Effector memory CD8-positive, alpha-beta T cell (primary cell): ENCODE measurements at regions not wholly inside any gene's neighbourhood (a gene's known extent, or its start where the extent isn't known, plus 50 kb on each side); places are given as distances from the start of the nearest gene placed in this dataset.
"Not testable (repeated sequence)": the region's sequence is repeated elsewhere in the genome, so short reads cannot be mapped to it uniquely, and the experiment has no call there.

Experiments
- ATAC-seq: fragments of 150-1000 bp; cut with Tn5 transposase; replicated peaks from 2 replicates; pipeline ENCODE4 v1.10.0; 2021; ENCODE audit warnings: mild to moderate bottlenecking, moderate library complexity
- DNase-seq, 3 experiments: peaks; one replicate each; pipeline ENCODE4 v3.0.0; 2021
- H3K27ac Mint-ChIP-seq, 2 donors: one replicate each; pipeline ENCODE4 v1.8.0; 2022; ENCODE audit warnings: mild to moderate bottlenecking in 2 of 2, mixed read lengths in 2 of 2, moderate library complexity in 2 of 2
- H3K27me3 Mint-ChIP-seq, 2 donors: one replicate each; pipeline ENCODE4 v1.8.0; 2022; ENCODE audit warnings: mixed read lengths in 2 of 2
- H3K36me3 Mint-ChIP-seq: one replicate; pipeline ENCODE4 v1.8.0; 2022; ENCODE audit warnings: mild to moderate bottlenecking, moderate library complexity, mixed read lengths; ENCODE audit not compliant: insufficient read depth
- H3K4me1 Mint-ChIP-seq, 2 donors: one replicate each; pipeline ENCODE4 v1.8.0; 2022; ENCODE audit warnings: low read depth in 2 of 2, mixed read lengths in 2 of 2
- H3K4me3 Mint-ChIP-seq, 2 donors: one replicate each; pipeline ENCODE4 v1.8.0; 2022; ENCODE audit warnings: mild to moderate bottlenecking in 2 of 2, mixed read lengths in 2 of 2, moderate library complexity in 2 of 2
- H3K9me3 Mint-ChIP-seq, 2 donors: one replicate each; pipeline ENCODE4 v1.8.0; 2022; ENCODE audit warnings: mixed read lengths in 2 of 2

DNA sequence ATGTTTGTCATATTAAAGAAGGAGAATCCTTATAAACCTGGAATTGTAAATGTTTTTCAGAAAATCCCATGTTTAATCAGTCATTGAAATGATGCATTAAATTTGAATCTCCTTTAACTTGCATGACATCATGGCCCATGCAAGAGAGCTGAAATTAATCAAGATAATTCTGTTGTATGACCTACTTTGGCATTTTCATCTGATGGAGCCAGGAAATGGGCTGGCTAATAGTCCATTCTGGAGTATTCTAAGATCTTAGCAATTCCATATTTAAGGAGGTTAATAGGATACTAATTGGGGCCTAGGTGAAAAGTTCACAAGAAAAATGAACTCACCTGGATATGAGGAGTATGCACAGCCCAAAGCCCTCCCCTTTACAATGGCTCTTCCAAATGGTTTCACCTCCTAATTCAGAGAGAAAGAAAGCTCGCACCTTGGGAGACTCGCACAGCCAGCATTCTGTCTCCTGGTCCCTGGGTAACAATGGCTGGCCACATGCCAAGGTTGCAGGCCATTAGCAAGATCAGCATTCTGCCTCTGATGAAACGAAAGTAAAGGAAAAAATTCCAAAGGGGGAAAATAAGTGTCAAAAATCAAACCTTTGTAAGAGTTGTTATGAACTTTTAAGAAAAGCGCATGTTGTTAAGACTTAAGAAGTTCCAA, 786.4 kb downstream of the MCTP2 start:
- Mint-ChIP-seq H3K36me3 (no peaks in the 10 kb centered on the region), H3K27ac (no peak overlapping the region), H3K4me3 (no peak overlapping the region), H3K9me3 (peaks cover 0 to 1% of the 10 kb centered on the region in 2 donors), H3K4me1 (no peaks in the 10 kb centered on the region), H3K27me3 (peaks cover 0 to 9% of the 10 kb centered on the region in 2 donors)
- ATAC-seq, result no peak
- DNase-seq, result no peak

DNA sequence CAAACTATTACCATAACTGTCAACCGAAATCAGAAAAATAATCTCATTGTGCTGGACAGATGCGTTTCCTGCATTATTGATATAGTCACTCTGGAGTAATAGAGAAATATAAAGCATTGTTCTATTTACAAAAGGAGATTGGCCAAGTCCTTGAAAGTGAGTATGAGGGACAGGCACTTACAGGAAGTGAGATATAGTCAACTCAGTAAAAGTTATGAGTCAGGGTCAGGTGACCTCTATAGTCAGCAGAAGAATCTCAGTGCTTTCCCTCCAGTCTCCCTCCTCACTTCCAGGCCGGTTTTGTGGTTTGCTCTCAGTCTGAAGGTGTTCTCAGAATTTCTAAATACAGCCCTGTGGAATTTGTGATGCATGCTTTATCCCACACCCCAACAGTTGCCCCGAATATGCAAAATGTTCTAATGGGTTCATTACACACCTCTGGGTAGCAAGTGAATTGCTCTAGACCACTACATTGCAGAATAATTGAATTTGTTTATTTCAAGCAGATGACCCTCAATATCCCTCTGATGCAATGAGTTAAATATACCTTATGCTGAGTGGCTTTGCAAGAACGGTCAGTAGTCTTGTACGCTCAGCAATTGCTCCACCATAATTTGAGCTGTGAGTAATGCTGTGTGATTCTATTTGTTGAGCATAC, 787.7 kb downstream of the MCTP2 start:
- H3K4me1 Mint-ChIP-seq, result no peaks in the 10 kb centered on the region
- no peak for ATAC-seq
- DNase-seq, result no peak

DNA sequence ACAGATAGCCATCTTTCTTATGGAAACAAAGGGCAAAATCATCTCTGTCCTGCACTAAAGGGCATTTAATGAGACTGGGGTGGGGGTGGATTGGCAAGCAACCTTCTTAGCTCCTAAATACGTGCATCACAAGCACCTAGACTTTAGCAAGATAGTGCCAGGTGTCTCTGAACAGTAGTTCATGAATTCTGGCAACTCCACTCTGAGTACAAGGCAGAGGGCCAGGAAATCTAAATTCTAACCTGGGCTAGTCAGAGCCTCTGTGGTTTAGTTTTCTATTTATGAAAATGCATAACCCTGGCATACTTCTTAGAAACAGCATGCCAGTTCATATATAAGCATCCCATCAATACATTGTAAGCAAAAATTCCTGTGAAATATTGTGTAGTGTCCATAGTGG, 788.5 kb downstream of the MCTP2 start:
- Mint-ChIP-seq H3K27ac (no peak overlapping the region), H3K27me3 (peaks cover 3% of the 10 kb centered on the region in 2 donors), H3K4me3 (no peak overlapping the region), H3K9me3 (peaks cover 0 to 1% of the 10 kb centered on the region in 2 donors), H3K4me1 (no peaks in the 10 kb centered on the region), H3K36me3 (no peaks in the 10 kb centered on the region)
- ATAC-seq (no peak), DNase-seq (no peak)

More for the DNA sequence above, 787.7 kb downstream of the MCTP2 start:
- Mint-ChIP-seq H3K36me3 (no peaks in the 10 kb centered on the region), H3K4me3 (no peak overlapping the region), H3K9me3 (peaks cover 0 to 1% of the 10 kb centered on the region in 2 donors), H3K27me3 (peaks cover 0 to 9% of the 10 kb centered on the region in 2 donors), H3K27ac (no peak overlapping the region)

DNA sequence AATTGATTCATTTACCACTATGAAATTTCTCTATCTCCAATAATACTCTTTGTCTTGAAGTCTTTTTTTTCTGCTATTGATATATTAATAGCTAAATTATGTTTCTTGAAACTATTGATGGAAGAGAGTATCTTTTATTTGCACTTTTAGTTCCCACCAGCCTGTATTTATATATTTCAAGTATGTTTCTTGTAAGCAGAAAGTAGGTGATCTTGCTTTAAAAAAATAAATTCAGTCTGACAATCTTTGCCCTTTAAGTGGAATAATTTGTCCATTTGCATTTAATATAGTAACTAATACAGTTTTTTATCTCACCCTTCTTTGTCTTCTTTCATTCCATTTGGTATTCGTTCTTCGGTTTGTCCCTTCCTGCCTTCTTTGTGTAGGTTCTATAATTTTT, 790.5 kb downstream of the MCTP2 start:
- DNase-seq, result no peak
- Mint-ChIP-seq H3K36me3 (no peaks in the 10 kb centered on the region), H3K4me3 (no peak overlapping the region), H3K27ac (no peak overlapping the region), H3K27me3 (peaks cover 0 to 8% of the 10 kb centered on the region in 2 donors), H3K9me3 (peaks cover 0 to 1% of the 10 kb centered on the region in 2 donors), H3K4me1 (no peaks in the 10 kb centered on the region)
- ATAC-seq, result no peak

DNA sequence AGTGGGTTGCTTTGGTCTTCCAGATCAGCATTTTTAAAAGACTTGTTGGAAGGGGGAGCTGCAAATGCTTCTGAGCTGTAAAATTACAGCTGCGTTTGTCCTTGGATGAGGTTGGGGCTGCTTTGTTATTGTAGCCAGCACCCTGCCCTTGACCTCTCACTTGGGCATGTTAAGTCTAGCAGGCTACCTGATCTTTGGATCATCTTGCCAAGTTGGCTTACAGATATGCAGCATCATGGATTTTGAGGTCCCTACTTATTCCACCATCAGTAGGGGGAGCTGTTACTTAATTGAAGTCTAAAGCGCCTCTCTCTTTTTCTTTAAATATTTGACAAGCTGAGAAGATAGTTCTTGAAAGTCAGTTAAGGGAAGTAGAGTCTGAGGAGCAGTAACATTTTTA, 793.0 kb downstream of the MCTP2 start:
- Mint-ChIP-seq H3K4me1 (no peaks in the 10 kb centered on the region), H3K27ac (no peak overlapping the region), H3K9me3 (peaks cover 0 to 1% of the 10 kb centered on the region in 2 donors), H3K36me3 (no peaks in the 10 kb centered on the region), H3K4me3 (no peak overlapping the region), H3K27me3 (peaks cover 0 to 8% of the 10 kb centered on the region in 2 donors)
- DNase-seq (no peak), ATAC-seq (no peak)

DNA sequence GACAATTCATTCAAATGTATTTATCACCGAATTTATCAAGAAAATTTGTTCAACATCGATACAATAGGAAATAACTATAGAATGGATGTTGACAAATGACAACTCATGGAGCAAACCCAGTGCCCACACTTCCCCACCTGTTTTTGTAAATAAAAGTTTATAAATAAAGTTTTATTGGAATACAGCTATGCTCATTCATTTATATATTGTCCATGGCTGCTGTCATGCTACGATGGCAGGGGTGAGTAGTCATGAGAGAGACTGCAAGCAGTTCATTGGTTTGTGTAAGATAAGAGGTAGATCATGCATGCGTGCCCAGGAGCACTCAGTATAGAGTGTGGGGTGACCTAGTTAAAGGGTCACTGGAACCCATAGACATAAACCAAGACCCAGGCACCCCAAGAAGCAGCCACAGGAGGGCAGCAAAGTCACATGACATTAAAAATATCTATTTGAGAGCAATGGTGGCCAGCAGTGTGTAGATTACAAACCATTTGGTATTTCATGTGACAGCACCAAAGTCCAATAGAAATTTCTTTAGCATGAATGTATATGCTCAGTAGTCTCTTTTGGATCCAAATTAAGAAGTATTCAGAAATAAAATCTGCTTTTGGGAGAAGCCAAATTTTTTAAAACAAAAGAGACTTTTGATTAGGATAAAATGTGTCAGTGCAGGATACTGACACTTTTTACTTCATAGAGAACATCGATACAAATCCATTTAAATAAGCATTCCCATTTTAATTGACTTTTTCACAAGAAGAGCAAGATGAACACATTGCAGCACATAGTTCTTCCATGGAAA, 794.8 kb downstream of the MCTP2 start:
- Mint-ChIP-seq H3K4me1 (no peaks in the 10 kb centered on the region), H3K9me3 (peaks cover 0 to 6% of the 10 kb centered on the region in 2 donors), H3K27ac (no peak overlapping the region), H3K36me3 (no peaks in the 10 kb centered on the region), H3K27me3 (peaks cover 0 to 8% of the 10 kb centered on the region in 2 donors), H3K4me3 (no peak overlapping the region)
- no peak for DNase-seq
- no peak for ATAC-seq

DNA sequence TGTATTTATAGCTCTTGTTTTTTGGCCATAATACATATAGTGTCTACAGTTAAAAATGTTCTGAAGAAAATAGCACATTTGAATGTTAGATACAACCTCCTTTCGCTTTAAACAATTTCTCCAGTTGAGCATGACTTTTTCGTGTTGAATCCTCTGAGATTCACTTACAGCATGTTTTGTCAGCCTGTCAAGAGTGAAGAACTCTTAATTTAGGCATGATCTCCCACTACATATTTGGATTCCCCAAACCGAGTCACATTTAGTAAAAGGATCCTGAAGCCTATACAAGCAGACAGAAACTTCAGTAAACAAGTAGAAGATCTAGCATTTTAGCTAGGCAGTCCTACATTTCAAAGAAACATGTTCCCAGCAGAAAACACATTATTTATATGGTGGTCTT, 796.6 kb downstream of the MCTP2 start:
- ATAC-seq (no peak), DNase-seq (no peak)
- peaks cover 0 to 7% of the 10 kb centered on the region in 2 donors for H3K9me3 Mint-ChIP-seq
- H3K27ac Mint-ChIP-seq, result no peak overlapping the region
- H3K4me3 Mint-ChIP-seq, result no peak overlapping the region
- H3K4me1 Mint-ChIP-seq, result no peaks in the 10 kb centered on the region
- H3K36me3 Mint-ChIP-seq, result no peaks in the 10 kb centered on the region
- peaks cover 0 to 8% of the 10 kb centered on the region in 2 donors for H3K27me3 Mint-ChIP-seq

DNA sequence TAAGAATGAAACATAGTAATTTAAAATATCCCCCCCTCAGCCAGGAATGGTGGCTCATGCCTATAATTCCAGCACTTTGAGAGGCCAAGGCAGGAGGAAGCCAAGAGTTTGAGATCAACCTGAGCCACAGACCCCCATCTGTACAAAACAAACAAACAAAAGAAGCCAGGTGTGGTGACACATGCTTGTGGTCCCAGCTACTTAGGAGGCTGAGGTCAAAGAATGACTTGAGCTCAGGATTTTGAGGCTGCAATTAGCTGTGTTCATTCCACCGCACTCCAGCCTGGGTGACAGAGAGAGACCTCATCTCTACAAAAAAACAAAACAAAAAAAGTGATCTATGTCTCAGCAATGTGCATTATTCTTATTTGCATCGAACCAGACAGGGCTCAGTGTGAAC, 800.8 kb downstream of the MCTP2 start:
- Mint-ChIP-seq H3K4me1 (no peaks in the 10 kb centered on the region), H3K27me3 (no peaks in the 10 kb centered on the region), H3K4me3 (no peak overlapping the region), H3K9me3 (peaks cover 0 to 7% of the 10 kb centered on the region in 2 donors), H3K27ac (no peak overlapping the region), H3K36me3 (no peaks in the 10 kb centered on the region)
- ATAC-seq (no peak), DNase-seq (no peak)

DNA sequence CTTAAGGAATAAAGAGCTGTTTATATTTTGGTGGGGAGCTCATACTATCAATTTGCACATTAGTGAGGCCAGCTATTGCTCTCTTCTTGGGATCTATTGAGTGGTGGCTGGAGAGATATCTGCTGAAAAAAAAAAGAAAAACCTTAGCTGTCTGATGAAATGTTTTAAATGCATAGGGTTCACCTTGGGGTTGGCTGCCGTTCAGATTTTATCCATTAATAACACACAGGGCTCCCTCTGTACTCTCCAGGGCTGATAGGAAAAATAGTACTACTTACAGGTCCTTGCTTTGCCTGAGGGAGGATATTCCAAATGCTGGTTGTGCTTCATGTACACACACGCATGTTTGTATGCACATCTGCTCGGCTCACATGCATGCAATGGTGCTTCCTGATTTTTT, 803.7 kb downstream of the MCTP2 start:
- H3K4me1 Mint-ChIP-seq, result no peaks in the 10 kb centered on the region
- no peaks in the 10 kb centered on the region for H3K36me3 Mint-ChIP-seq
- peaks cover 0 to 7% of the 10 kb centered on the region in 2 donors for H3K9me3 Mint-ChIP-seq
- no peak for ATAC-seq
- no peak overlapping the region for H3K4me3 Mint-ChIP-seq
- DNase-seq, result no peak
- H3K27me3 Mint-ChIP-seq, result no peaks in the 10 kb centered on the region
- no peak overlapping the region for H3K27ac Mint-ChIP-seq

DNA sequence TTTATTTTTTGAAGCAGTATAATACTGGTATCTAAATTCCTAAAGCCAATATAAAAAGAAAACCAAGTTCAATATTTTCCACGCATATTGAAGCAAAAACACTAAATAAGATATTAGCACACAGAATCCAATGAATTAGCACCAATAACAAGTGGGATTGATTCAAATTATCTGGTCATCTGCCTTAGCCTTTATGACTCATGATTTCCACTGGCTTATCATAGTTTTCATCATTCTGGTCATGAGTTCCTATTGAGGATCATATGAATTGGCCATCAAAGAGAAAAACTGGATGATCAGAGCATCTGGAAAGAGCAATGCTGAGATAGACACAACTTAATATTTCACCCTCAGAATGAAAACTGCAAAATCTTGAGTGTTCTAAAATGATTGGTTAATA, 809.9 kb downstream of the MCTP2 start:
- Mint-ChIP-seq H3K36me3 (no peaks in the 10 kb centered on the region), H3K9me3 (peaks cover 0 to 2% of the 10 kb centered on the region in 2 donors), H3K27ac (no peak overlapping the region), H3K4me1 (no peaks in the 10 kb centered on the region), H3K4me3 (no peak overlapping the region), H3K27me3 (peaks cover 0 to 7% of the 10 kb centered on the region in 2 donors)
- DNase-seq (no peak), ATAC-seq (no peak)

DNA sequence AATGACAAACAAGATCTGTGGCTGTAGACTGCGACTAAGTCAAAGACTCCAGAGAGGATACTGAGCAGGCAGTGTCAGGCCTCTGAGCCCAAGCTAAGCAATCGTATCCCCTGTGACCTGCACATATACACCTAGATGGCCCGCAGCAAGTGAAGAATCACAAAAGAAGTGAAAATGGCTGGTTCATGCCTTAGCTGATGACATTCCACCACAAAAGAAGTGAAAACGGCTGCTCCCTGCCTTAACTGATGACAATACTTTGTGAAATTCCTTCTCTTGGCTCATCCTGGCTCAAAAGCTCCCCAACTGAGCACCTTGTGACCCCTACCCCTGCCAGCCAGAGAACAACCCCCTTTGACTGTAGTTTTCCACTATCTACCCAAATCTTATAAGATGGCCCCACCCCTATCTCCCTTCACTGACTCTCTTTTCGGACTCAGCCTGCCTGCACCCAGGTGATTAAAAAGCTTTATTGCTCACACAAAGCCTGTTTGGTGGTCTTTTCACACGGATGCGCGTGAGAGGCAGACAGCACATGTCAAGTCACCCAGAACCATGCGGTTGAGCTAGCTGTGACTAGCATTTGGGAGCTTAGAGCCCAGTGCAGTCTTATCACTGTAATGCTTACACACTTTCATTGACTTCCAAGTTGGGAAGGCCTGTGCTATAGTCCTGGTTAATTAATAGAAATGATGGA, 812.0 kb downstream of the MCTP2 start:
- H3K27me3 Mint-ChIP-seq, ATAC-seq, H3K36me3 Mint-ChIP-seq, H3K4me1 Mint-ChIP-seq, H3K27ac Mint-ChIP-seq, H3K4me3 Mint-ChIP-seq, DNase-seq: not testable (repeated sequence)
- peaks cover 4 to 11% of the 10 kb centered on the region in 2 donors for H3K9me3 Mint-ChIP-seq

DNA sequence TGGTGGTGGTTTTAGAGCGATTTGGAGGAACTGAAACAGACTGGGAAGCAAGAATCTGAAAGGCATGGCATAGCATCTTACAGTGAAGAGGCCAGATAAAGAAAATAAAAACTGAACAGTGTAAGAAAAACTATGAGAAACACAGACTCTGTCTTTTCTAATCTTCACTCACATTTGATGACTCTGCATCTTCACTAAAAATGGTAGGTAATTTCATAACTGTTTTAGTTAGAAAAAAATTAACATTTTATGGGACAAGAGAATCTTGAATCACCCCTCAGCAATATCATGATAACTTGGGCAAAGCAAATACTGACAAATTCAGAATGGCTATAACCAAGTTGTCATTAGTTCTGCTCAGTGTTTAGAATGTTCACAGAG, 812.6 kb downstream of the MCTP2 start:
- Mint-ChIP-seq H3K36me3 (no peaks in the 10 kb centered on the region), H3K4me1 (no peaks in the 10 kb centered on the region), H3K27me3 (peaks cover 0 to 7% of the 10 kb centered on the region in 2 donors), H3K9me3 (peaks cover 4 to 11% of the 10 kb centered on the region in 2 donors), H3K4me3 (no peak overlapping the region), H3K27ac (no peak overlapping the region)
- ATAC-seq (no peak), DNase-seq (no peak)

DNA sequence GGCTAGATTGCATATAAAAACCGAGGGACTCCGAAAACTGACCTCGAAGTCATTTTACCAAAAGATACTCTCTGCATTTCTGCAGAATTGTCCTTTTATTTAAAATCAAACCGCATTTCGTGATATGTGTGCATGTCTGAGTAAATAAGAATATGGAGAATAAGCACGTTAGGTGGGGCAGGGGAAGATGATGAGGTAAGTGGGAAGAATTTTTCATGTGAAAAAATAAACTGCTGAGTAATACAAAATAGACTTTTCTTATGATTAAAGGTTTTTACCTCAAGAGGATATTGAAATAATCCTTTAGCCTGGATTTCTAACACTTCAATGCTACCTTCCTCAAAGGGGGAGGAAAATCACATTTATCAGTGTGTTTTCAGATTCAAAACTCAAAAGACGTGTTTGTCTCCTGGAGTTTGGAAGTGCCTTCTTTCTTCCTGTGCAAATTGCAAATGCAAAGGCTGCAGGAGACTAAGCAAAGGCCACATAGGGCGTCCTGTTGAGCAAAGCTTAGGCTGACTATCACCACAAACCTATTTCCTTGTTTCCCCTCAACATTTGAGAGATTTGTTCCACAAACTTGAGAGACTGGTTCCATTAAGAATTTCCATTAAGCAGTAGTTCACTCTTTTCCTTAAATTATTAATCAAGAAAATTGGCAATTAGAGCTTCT, 813.5 kb downstream of the MCTP2 start:
- Mint-ChIP-seq H3K27me3 (peaks cover 0 to 7% of the 10 kb centered on the region in 2 donors), H3K9me3 (peaks cover 5 to 11% of the 10 kb centered on the region in 2 donors), H3K4me3 (no peak overlapping the region)

More for the DNA sequence above, 813.5 kb downstream of the MCTP2 start:
- Mint-ChIP-seq H3K4me1 (no peaks in the 10 kb centered on the region), H3K36me3 (no peaks in the 10 kb centered on the region), H3K27ac (no peak overlapping the region)
- DNase-seq, result no peak
- no peak for ATAC-seq
